GM12865 (cell line): ENCODE measurements at regions not wholly inside any gene's neighbourhood (a gene's known extent, or its start where the extent isn't known, plus 50 kb on each side); places are given as distances from the start of the nearest gene placed in this dataset.
A peak's percentile ranks its signal among the peaks of the same experiment; 100 is the strongest.
"Not testable (repeated sequence)": the region's sequence is repeated elsewhere in the genome, so short reads cannot be mapped to it uniquely, and the experiment has no call there.

Source experiments
- DNase-seq: peaks from one replicate; pipeline ENCODE4 v3.0.0; 2010; ENCODE audit warnings: low read depth
- H3K4me3 ChIP-seq: 2 replicates; pipeline ENCODE4 v1.5.1; 2011; ENCODE audit warnings: mild to moderate bottlenecking, low read depth, low read length, control low read depth
- TF ChIP-seq, protein P1 (sequence below): IDR thresholded peaks from 2 replicates; pipeline ENCODE4 v1.5.1; 2011; ENCODE audit warnings: low read length, control low read depth, low read depth, inconsistent platforms; ENCODE audit not compliant: insufficient read depth; ENCODE audit errors: missing control alignments

DNA sequence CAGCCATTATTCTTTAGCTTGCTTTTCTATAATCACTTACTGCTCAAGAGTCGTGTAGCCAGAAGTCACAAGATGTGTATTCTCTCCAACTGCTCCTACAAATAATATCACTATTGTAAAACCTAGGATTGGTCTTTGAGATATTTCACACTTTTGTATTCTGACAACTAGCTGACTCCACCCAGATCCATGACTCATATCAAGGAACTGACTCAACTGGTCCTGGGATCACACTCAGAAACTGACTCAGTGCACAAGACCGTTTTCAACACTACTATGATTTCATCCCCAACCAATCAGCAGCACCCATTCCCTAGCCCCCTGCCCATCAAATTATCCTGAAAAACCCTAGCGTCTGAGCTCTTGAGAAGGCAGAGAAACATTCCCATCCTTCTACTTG is 56.5 kb upstream of the ORC5 start:
- DNase-seq: no peak
- TF ChIP-seq, protein P1, sequence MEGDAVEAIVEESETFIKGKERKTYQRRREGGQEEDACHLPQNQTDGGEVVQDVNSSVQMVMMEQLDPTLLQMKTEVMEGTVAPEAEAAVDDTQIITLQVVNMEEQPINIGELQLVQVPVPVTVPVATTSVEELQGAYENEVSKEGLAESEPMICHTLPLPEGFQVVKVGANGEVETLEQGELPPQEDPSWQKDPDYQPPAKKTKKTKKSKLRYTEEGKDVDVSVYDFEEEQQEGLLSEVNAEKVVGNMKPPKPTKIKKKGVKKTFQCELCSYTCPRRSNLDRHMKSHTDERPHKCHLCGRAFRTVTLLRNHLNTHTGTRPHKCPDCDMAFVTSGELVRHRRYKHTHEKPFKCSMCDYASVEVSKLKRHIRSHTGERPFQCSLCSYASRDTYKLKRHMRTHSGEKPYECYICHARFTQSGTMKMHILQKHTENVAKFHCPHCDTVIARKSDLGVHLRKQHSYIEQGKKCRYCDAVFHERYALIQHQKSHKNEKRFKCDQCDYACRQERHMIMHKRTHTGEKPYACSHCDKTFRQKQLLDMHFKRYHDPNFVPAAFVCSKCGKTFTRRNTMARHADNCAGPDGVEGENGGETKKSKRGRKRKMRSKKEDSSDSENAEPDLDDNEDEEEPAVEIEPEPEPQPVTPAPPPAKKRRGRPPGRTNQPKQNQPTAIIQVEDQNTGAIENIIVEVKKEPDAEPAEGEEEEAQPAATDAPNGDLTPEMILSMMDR: no peak
- H3K4me3 ChIP-seq: no peak overlapping the region

GRCh38 chr7:104267701-104268368 is 60.0 kb upstream of the ORC5 start:
- TF ChIP-seq, protein P1: peak; percentile 33
- DNase-seq: no peak
- H3K4me3 ChIP-seq: no peak overlapping the region

- TF ChIP-seq, protein P1: no peak
- no peak overlapping the region for H3K4me3 ChIP-seq
- DNase-seq: no peak
These were observed 56.5 kb upstream of the LHFPL3 start for GRCh38 chr7:104271948-104272347.

DNA sequence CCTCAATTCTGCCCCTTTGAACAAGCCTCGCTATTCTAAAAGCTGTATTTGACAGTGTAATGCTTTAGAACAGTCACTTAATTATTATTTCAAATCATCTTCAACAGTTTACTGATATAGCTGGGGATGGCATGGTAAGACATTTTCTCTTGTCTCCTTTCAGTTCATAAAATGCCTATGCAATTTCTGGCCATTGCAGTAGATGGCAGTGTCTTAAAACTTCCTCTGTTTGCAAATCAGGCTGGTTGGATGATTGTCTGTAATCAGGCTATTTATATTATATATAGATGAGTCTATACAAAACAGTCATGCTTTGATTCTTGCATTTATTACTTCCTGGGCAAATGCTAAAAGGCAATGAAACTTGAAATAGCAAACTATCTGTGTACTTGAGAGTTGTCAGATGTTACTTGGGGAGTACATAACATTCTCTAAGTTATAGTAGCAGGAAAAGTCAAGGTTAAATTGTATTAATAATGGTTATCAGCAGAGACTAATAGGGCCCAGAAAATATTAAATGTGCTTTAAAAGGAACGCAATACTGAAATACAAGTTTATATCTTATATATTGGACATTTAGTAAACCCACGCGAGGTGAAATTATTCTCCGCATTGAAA is 55.5 kb upstream of the LHFPL3 start:
- no peak overlapping the region for H3K4me3 ChIP-seq

DNA sequence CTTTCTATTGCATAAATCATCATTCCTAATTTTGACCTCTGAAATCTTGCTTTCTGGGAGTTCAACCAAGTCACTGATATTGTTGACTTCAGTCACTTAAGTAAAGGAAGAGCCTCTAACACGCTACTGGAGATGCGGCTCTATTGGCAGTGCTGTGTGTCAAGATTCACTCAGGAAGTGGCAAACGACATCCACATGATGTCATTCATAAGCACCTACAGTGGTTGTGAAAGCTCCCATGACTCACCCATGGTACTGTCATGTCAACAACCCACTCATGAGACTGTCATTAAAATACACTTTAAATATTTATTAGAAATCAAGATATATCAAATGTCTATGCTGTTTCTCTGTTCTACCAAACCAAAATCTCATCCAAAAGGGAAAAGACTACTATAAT is 52.5 kb upstream of the LHFPL3 start:
- TF ChIP-seq, protein P1: no peak
- no peak for DNase-seq
- H3K4me3 ChIP-seq: no peak overlapping the region

More for the DNA sequence above, 55.5 kb upstream of the LHFPL3 start:
- DNase-seq: peak; percentile 53
- TF ChIP-seq, protein P1: peak; percentile 45

DNA sequence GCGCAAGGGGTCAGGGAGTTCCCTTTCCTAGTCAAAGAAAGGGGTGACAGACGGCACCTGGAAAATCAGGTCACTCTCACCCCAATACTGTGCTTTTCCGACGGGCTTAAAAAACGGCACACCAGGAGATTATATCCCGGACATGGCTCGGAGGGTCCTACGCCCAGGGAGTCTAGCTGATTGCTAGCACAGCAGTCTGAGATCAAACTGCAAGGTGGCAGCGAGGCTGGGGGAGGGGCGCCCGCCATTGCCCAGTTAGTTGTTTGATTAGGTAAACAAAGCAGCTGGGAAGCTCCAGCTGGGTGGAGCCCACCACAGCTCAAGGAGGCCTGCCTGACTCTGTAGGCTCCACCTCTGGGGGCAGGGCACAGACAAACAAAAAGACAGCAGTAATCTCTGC is 51.7 kb upstream of the LHFPL3 start:
- not testable (repeated sequence) for DNase-seq, H3K4me3 ChIP-seq
